BJ (cell line): ENCODE measurements at regions not wholly inside any gene's neighbourhood (a gene's known extent, or its start where the extent isn't known, plus 50 kb on each side); places are given as distances from the start of the nearest gene placed in this dataset.
"Not testable (repeated sequence)": the region's sequence is repeated elsewhere in the genome, so short reads cannot be mapped to it uniquely, and the experiment has no call there.

Experiments used
- CTCF ChIA-PET: fragments of 350-600 bp; formaldehyde crosslinking; extraction: SDS; loops from one replicate; lab custom pipeline; 2021; ENCODE audit warnings: antibody characterized with exemption, inconsistent platforms; lab: Yijun Ruan, JAX
- POLR2A ChIA-PET: fragments of 300-600 bp; sonication (Branson Sonifier 250); formaldehyde crosslinking; extraction: SDS; loops from one replicate; lab custom pipeline; 2021; ENCODE audit warnings: antibody characterized with exemption; lab: Charles Lee
- DNase-seq: peaks from one replicate; pipeline ENCODE4 v3.0.0-alpha.2; 2011; ENCODE audit warnings: low read depth
- H3K27me3 ChIP-seq: 2 replicates; pipeline ENCODE4 v1.6.0; 2011; ENCODE audit warnings: low read length; ENCODE audit not compliant: control insufficient read depth, insufficient read depth
- H3K36me3 ChIP-seq: 2 replicates; pipeline ENCODE4 v1.5.1; 2011; ENCODE audit warnings: low read length; ENCODE audit not compliant: control insufficient read depth, insufficient read depth
- H3K4me3 ChIP-seq: 2 replicates; pipeline ENCODE4 v1.5.1; 2011; ENCODE audit warnings: low read depth, mild to moderate bottlenecking, control low read depth, low read length
- TF ChIP-seq, protein P1 (sequence below): IDR thresholded peaks from 2 replicates; pipeline ENCODE4 v1.5.1; 2011; ENCODE audit warnings: low read depth, mild to moderate bottlenecking, control low read depth, inconsistent platforms, low read length, moderate library complexity; ENCODE audit not compliant: insufficient read depth

DNA sequence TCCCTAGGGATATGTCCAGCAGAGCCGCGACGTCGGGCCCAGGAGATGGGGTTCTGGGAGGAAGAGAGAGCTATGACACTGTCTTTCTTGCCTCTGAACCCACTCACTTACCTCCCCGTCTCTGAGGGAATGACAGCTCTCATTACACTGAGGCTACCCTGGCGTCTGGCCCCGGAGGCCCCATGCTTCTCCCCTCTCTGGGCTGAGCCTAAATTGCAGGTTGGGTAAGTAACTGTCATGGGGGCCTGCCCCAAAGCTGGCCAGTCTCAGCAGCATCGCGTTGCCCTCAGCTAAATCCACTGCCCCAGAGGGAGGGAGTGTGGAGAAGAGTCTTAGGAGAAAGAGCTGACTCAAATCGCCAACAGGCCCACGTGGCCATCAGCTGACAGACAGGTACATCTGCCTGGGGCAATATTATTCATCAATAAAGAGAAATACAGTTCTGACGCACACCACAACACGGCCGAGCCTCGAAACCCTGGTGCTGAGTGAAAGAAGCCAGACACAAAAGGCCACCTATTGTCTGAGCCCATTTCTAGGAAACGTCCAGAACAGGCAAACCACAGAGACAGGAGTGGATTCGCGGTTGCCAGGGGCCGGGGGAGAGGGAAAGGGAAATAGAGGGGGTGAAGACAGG lies 156.4 kb downstream of the C16orf95 start:
- H3K4me3 ChIP-seq = no peak overlapping the region
- H3K36me3 ChIP-seq = no peaks in the 10 kb centered on the region
- DNase-seq = no peak
- H3K27me3 ChIP-seq = 0 out of 2 replicates have a peak, but pooled peaks cover 2% of the 10 kb centered on the region
- ChIA-PET POLR2A (no interaction called here), CTCF (interaction anchor here (0.6 kb wide), 1 partner anchor 619 kb away, joined by 3 read pairs; no protein-coding TSS in a partner anchor)
- TF ChIP-seq, protein P1, sequence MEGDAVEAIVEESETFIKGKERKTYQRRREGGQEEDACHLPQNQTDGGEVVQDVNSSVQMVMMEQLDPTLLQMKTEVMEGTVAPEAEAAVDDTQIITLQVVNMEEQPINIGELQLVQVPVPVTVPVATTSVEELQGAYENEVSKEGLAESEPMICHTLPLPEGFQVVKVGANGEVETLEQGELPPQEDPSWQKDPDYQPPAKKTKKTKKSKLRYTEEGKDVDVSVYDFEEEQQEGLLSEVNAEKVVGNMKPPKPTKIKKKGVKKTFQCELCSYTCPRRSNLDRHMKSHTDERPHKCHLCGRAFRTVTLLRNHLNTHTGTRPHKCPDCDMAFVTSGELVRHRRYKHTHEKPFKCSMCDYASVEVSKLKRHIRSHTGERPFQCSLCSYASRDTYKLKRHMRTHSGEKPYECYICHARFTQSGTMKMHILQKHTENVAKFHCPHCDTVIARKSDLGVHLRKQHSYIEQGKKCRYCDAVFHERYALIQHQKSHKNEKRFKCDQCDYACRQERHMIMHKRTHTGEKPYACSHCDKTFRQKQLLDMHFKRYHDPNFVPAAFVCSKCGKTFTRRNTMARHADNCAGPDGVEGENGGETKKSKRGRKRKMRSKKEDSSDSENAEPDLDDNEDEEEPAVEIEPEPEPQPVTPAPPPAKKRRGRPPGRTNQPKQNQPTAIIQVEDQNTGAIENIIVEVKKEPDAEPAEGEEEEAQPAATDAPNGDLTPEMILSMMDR = no peak

DNA sequence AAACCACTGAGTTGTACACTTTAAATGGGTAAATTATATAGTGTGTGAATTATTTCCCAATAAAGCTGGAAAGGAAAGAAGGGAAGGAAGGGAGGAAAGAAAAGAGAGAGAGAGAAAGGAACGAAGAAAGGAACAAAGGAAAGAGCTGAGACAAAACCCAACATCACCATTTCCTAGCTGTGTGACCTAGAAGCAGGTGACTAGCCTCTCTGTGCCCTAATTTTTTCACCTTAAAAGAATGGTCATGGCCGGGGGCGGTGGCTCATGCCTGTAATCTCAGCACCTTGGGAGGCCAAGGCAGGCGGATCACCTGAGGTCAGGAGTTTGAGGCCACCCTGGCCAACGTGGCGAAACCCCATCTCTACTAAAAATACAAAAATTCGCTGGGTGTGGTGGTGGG lies 155.8 kb downstream of the C16orf95 start:
- DNase-seq, H3K27me3 ChIP-seq, CTCF ChIA-PET, H3K36me3 ChIP-seq, H3K4me3 ChIP-seq, POLR2A ChIA-PET: not testable (repeated sequence)

DNA sequence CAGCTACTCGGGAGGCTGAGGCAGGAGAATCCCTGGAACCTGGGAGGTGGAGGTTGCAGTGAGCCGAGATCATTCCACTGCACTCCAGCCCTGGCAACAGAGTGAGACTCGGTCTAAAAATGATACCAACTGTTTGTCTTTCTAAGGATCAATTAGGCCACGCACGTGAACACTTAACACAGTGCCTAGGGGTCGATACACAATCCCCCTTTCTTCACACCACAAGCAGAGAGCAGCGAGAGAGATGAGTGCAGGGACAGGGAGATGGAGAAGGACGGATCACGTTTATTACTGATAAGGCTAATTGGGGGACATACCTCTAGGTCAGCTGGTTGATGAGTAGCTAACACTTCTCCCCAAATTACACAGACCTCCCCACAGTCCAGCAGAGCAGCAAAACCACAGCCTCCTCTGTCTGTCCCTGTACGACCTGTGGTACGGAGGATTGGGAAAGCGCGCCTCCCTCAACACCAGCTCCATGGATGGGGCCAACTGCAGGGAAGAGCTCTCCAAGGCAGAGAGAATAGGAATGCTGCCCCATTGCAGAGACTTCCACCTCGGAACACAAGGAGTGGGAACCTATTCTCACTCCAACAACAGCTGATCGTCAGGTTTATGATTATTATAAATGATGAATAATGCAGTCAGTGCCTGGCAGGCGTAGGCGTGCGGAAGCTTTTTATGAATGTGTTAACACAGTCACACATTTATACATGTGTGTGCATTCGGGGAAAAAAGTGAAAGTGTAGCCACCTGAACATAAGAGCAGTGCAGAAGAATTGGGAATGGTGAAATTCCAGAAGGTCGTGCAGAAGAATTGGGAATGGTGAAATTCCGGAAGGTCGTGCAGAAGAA lies 155.1 kb downstream of the C16orf95 start:
- DNase-seq = no peak
- TF ChIP-seq, protein P1 = no peak
- CTCF ChIA-PET = no interaction called here
- H3K4me3 ChIP-seq = no peak overlapping the region
- H3K27me3 ChIP-seq = 0 out of 2 replicates have a peak, but pooled peaks cover 2% of the 10 kb centered on the region
- no peaks in the 10 kb centered on the region for H3K36me3 ChIP-seq
- POLR2A ChIA-PET = no interaction called here

DNA sequence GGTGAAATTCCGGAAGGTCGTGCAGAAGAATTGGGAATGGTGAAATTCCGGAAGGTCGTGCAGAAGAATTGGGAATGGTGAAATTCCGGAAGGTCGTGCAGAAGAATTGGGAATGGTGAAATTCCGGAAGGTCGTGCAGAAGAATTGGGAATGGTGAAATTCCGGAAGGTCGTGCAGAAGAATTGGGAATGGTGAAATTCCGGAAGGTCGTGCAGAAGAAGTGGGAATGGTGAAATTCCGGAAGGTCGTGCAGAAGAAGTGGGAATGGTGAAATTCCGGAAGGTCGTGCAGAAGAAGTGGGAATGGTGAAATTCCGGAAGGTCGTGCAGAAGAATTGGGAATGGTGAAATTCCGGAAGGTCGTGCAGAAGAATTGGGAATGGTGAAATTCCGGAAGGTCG lies 154.4 kb downstream of the C16orf95 start:
- POLR2A ChIA-PET, DNase-seq, H3K27me3 ChIP-seq, CTCF ChIA-PET, H3K36me3 ChIP-seq, H3K4me3 ChIP-seq: not testable (repeated sequence)

DNA sequence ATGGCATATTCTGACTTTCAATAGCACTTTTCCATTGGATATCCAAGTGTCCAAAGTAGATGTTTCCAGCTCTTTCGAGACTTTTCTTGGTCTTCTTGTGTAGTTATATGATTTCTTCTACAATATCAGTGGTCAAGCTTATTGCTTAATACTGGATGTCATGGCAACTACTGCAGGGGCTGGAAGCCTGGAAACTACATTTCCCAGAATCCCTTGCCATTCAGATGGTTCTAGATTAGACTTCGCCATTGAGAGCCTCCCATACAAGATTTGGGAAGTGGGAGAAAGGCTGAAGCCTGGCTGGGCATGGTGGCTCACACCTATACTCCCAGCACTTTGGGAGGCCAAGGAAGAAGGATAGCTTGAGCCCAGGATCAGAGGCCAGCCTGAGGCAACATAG lies 153.6 kb downstream of the C16orf95 start:
- ChIA-PET POLR2A (no interaction called here), CTCF (no interaction called here)
- TF ChIP-seq, protein P1 = no peak
- no peak overlapping the region for H3K4me3 ChIP-seq
- no peak for DNase-seq
- 0 out of 2 replicates have a peak, but pooled peaks cover 2% of the 10 kb centered on the region for H3K27me3 ChIP-seq
- H3K36me3 ChIP-seq = no peaks in the 10 kb centered on the region

DNA sequence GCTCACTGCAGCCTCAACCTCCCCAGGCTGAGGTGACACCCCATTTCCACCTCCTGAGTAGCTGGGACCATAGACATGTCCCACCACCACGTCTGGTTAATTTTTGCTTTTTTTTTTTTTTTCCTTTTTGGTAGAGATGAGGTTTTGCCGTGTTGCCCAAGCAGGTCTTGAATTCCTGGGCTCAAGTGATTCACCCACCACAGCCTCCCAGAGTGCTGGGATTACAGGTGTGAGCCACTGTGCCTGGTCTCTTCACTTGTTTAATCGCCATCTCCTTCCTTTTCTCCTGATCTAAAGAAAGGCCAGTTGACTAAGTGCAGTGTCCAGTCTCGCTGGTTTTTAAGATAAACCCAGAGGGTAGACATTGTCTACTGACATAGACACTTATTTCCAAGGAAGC lies 152.0 kb downstream of the C16orf95 start:
- TF ChIP-seq, protein P1 = no peak
- Histone ChIP-seq H3K27me3 (0 out of 2 replicates have a peak, but pooled peaks cover 2% of the 10 kb centered on the region), H3K4me3 (no peak overlapping the region), H3K36me3 (no peaks in the 10 kb centered on the region)
- ChIA-PET POLR2A (no interaction called here), CTCF (no interaction called here)
- DNase-seq = no peak
